GM12878 (cell line): ENCODE measurements at regions not wholly inside any gene's neighbourhood (a gene's known extent, or its start where the extent isn't known, plus 50 kb on each side); places are given as distances from the start of the nearest gene placed in this dataset.

Source experiments
- ATAC-seq: fragments of 200-7000 bp; cut with Tn5 transposase; 3 replicates; pipeline ENCODE4 v1.9.1; 2020; ENCODE audit warnings: mild to moderate bottlenecking, moderate library complexity
- BruUV-seq: library from RNA; stranded (reverse); fragments of 400-500 nt; replicated peaks from 2 replicates; lab custom pipeline; 2021; lab: Mats Ljungman, UMichigan
- CTCF ChIA-PET: fragments of 300-600 bp; sonication (Branson Sonifier 250); formaldehyde crosslinking; extraction: SDS; loops from one replicate; lab custom pipeline; 2021; ENCODE audit warnings: inconsistent platforms; lab: Yijun Ruan, JAX
- POLR2A ChIA-PET: fragments of 350-600 bp; formaldehyde crosslinking; extraction: SDS; loops from one replicate; lab custom pipeline; 2021; ENCODE audit warnings: inconsistent platforms; lab: Charles Lee
- RAD21 ChIA-PET: fragments of 300-600 bp; sonication (Branson Sonifier 250); formaldehyde crosslinking; loops from one replicate; lab custom pipeline; 2023; ENCODE audit warnings: antibody characterized with exemption; ENCODE audit not compliant: unreplicated experiment; lab: Charles Lee
- SMC1A ChIA-PET: fragments of 300-600 bp; sonication (Branson Sonifier 250); formaldehyde crosslinking; loops from one replicate; lab custom pipeline; 2023; ENCODE audit not compliant: unreplicated experiment, uncharacterized antibody; lab: Charles Lee
- DNase-seq: peaks from one replicate; pipeline ENCODE4 v3.0.0-alpha.2; 2011; ENCODE audit warnings: low read depth, low spot score
- FAIRE-seq: peaks from 3 replicates; lab custom pipeline; 2011; peaks lifted over from hg19 to GRCh38; lab: Jason Lieb, UNC
- H2AFZ ChIP-seq: 2 replicates; pipeline ENCODE4 v1.6.0; 2011; ENCODE audit warnings: low read depth, low read length, control low read depth; ENCODE audit not compliant: control insufficient read depth
- H3K27ac ChIP-seq: 2 replicates; pipeline ENCODE4 v1.5.1; 2011; ENCODE audit warnings: control low read depth; ENCODE audit not compliant: control insufficient read depth, insufficient read depth
- H3K27me3 ChIP-seq, 2 experiments: replicated peaks in 1 of 2; 2 replicates each; pipeline versions ENCODE4 v1.6.0 to v1.6.1; 2011; ENCODE audit warnings: low read length in 1 of 2; ENCODE audit not compliant: control insufficient read depth in 2 of 2, insufficient read depth in 2 of 2
- H3K36me3 ChIP-seq, 2 experiments: 2 replicates each; pipeline ENCODE4 v1.5.1; 2011; ENCODE audit warnings: low read length in 1 of 2; ENCODE audit not compliant: control insufficient read depth in 2 of 2, insufficient read depth in 2 of 2
- H3K4me1 ChIP-seq: 2 replicates; pipeline ENCODE4 v1.6.1; 2011; ENCODE audit warnings: mild to moderate bottlenecking, low read length, moderate library complexity, mixed read lengths; ENCODE audit not compliant: control insufficient read depth, insufficient read depth
- H3K4me2 ChIP-seq: 2 replicates; pipeline ENCODE4 v1.6.0; 2011; ENCODE audit warnings: control low read depth; ENCODE audit not compliant: control insufficient read depth, insufficient read depth
- H3K4me3 ChIP-seq: fragments of 200-600 bp; sonication (generic); 2 replicates; pipeline ENCODE4 v1.5.1; 2016
- H3K79me2 ChIP-seq: 2 replicates; pipeline ENCODE4 v1.6.0; 2011; ENCODE audit warnings: low read length; ENCODE audit not compliant: control insufficient read depth, insufficient read depth
- H3K9ac ChIP-seq: 2 replicates; pipeline ENCODE4 v1.8.0; 2011; ENCODE audit warnings: low read length, control low read depth, mixed read lengths; ENCODE audit not compliant: control insufficient read depth, insufficient read depth
- H3K9me3 ChIP-seq: replicated peaks from 3 replicates; pipeline ENCODE4 v1.5.1; 2011; ENCODE audit warnings: mild to moderate bottlenecking, low read length; ENCODE audit not compliant: control insufficient read depth, insufficient read depth
- H4K20me1 ChIP-seq: 2 replicates; pipeline ENCODE4 v1.6.0; 2011; ENCODE audit not compliant: control insufficient read depth, insufficient read depth
- BACH1 ChIP-seq: fragments of 450-650 bp; IDR thresholded peaks from 2 replicates; pipeline ENCODE4 v1.6.1; 2017; ENCODE audit warnings: mild to moderate bottlenecking, borderline replicate concordance
- BRCA1 ChIP-seq: IDR thresholded peaks from 2 replicates; pipeline ENCODE4 v1.6.1; 2011; ENCODE audit warnings: low read depth, low read length, improper control_type of control experiment
- CREM ChIP-seq: IDR thresholded peaks from 2 replicates; pipeline ENCODE4 v1.6.1; 2014; ENCODE audit warnings: antibody characterized with exemption, low read depth
- HCFC1 ChIP-seq: fragments of 150-350 bp; IDR thresholded peaks from 2 replicates; pipeline ENCODE4 v1.6.1; 2014; ENCODE audit warnings: low read length
- MTA2 ChIP-seq: fragments of 450-650 bp; IDR thresholded peaks from 2 replicates; pipeline ENCODE4 v1.6.1; 2016; ENCODE audit warnings: low read depth, mild to moderate bottlenecking, moderate library complexity
- MYB ChIP-seq: fragments of 150-350 bp; IDR thresholded peaks from 2 replicates; pipeline ENCODE4 v1.6.1; 2014; ENCODE audit warnings: mild to moderate bottlenecking, low read depth, low read length, borderline replicate concordance
- NFYB ChIP-seq: IDR thresholded peaks from 2 replicates; pipeline ENCODE4 v1.6.1; 2011; ENCODE audit warnings: low read depth, mild to moderate bottlenecking, low read length, improper control_type of control experiment, moderate library complexity; ENCODE audit not compliant: insufficient read depth
- NR2F1 ChIP-seq: fragments of 450-650 bp; conservative IDR thresholded peaks from 2 replicates; pipeline ENCODE4 v1.6.1; 2017; ENCODE audit warnings: mild to moderate bottlenecking
- PAX5 ChIP-seq: IDR thresholded peaks from 2 replicates; pipeline ENCODE4 v1.6.1; 2011; ENCODE audit warnings: low read depth, low read length, borderline replicate concordance
- RB1 ChIP-seq: fragments of 450-650 bp; formaldehyde crosslinking; IDR thresholded peaks from 2 replicates; pipeline ENCODE4 v1.6.1; 2017; ENCODE audit warnings: mild to moderate bottlenecking, borderline replicate concordance
- SMAD5 ChIP-seq: IDR thresholded peaks from 2 replicates; pipeline ENCODE4 v1.6.1; 2016; ENCODE audit warnings: antibody characterized with exemption, low read depth
- SPI1 ChIP-seq: IDR thresholded peaks from 2 replicates; pipeline ENCODE4 v1.6.1; 2011; ENCODE audit warnings: low read depth, mild to moderate bottlenecking, low read length, moderate library complexity, borderline replicate concordance; ENCODE audit not compliant: insufficient read depth
- ZBED1 ChIP-seq: IDR thresholded peaks from 2 replicates; pipeline ENCODE4 v1.6.1; 2016; ENCODE audit warnings: borderline replicate concordance
- ZNF217 ChIP-seq: fragments of 450-650 bp; IDR thresholded peaks from 2 replicates; pipeline ENCODE4 v1.6.1; 2017; ENCODE audit warnings: antibody characterized with exemption, mild to moderate bottlenecking
- ZNF592 ChIP-seq: fragments of 450-650 bp; IDR thresholded peaks from 2 replicates; pipeline ENCODE4 v1.6.1; 2017; ENCODE audit warnings: mild to moderate bottlenecking, moderate library complexity
- ZSCAN29 ChIP-seq: fragments of 450-650 bp; IDR thresholded peaks from 2 replicates; pipeline ENCODE4 v1.6.1; 2017; ENCODE audit warnings: mild to moderate bottlenecking, moderate library complexity
- WGBS: methylation state at CpG from one replicate; pipeline ENCODE4 v1.1.6; 2016; ENCODE audit warnings: low lambda C conversion rate; ENCODE audit not compliant: insufficient replicate concordance, insufficient coverage; ENCODE audit errors: missing lambda C conversion rate; 5-methylcytosine and 5-hydroxymethylcytosine counted together
- in situ Hi-C: fragments of 300-500 bp; cut with MboI; formaldehyde crosslinking; loops from 9 replicates; pipeline ENCODE4 v1.14.3; 2018; ENCODE audit warnings: mixed read lengths
- intact Hi-C: fragments of 100-400 bp; cut with micrococcal nuclease; formaldehyde crosslinking; loops from one replicate; pipeline ENCODE4 v1.14.2; 2022; ENCODE audit not compliant: unreplicated experiment

GRCh38 chr18:77478646-77479442, 229.2 kb downstream of the GALR1 start:
- ChIA-PET CTCF (interaction anchor here (1.0 kb wide), 1 partner anchor 172 kb away, joined by 3 read pairs; no protein-coding TSS in a partner anchor), POLR2A (no interaction called here)
- Histone ChIP-seq H3K4me1 (no peaks in the 10 kb centered on the region), H2AFZ (no peak overlapping the region), H3K9me3 (no peaks in the 10 kb centered on the region), H3K79me2 (no peaks in the 10 kb centered on the region), H3K27me3 (no peaks in the 10 kb centered on the region), H3K4me2 (no peak overlapping the region), H4K20me1 (no peaks in the 10 kb centered on the region)
- in situ Hi-C loops (no loop called here), intact Hi-C loops (no loop called here)
- ATAC-seq = no peak
- no TSS peak for BruUV-seq
- TF ChIP-seq ZSCAN29 (no peak), SMAD5 (no peak), BACH1 (no peak), HCFC1 (no peak), CREM (no peak), NR2F1 (no peak), MTA2 (no peak), MYB (no peak)
- TF ChIP-seq, all 136 proteins: peak for 0
- SMC1A ChIA-PET = no interaction called here
- no peaks in the 10 kb centered on the region for H3K36me3 ChIP-seq
- no peak overlapping the region for H3K27ac ChIP-seq
- 12% methylated on average over 9 of the region's 9 CpGs for WGBS
- RAD21 ChIA-PET = no interaction called here
- no peak overlapping the region for H3K9ac ChIP-seq
- FAIRE-seq (no peak), DNase-seq (no peak)
- H3K4me3 ChIP-seq = no peak overlapping the region

- CTCF ChIA-PET = no interaction called here
- Histone ChIP-seq H3K79me2 (no peaks in the 10 kb centered on the region), H3K27ac (no peak overlapping the region), H3K9me3 (no peaks in the 10 kb centered on the region; the same call in 2 of the 3 replicates), H3K36me3 (no peaks in the 10 kb centered on the region), H3K4me2 (no peak overlapping the region), H3K4me1 (no peaks in the 10 kb centered on the region), H3K27me3 (no peaks in the 10 kb centered on the region), H3K4me3 (no peak overlapping the region), H3K9ac (no peak overlapping the region), H2AFZ (no peak overlapping the region), H4K20me1 (no peaks in the 10 kb centered on the region)
- RAD21 ChIA-PET = no interaction called here
- in situ Hi-C loops (no loop called here), intact Hi-C loops (no loop called here)
- 87% methylated on average over 3 of the region's 3 CpGs for WGBS
- SMC1A ChIA-PET = no interaction called here
- no peak for DNase-seq
- TF ChIP-seq SPI1 (no peak), ZBED1 (no peak), BRCA1 (no peak), ZNF592 (no peak), NFYB (no peak), ZNF217 (no peak), PAX5 (no peak), RB1 (no peak)
- no peak for FAIRE-seq
- no peak for ATAC-seq
- BruUV-seq = no TSS peak
- POLR2A ChIA-PET = no interaction called here
Measured at GRCh38 chr18:77481541-77481940, 231.9 kb downstream of the GALR1 start.
